GM18858 (cell line): ENCODE measurements at regions not wholly inside any gene's neighbourhood (a gene's known extent, or its start where the extent isn't known, plus 50 kb on each side); places are given as distances from the start of the nearest gene placed in this dataset.

Experiments
- ATAC-seq: cut with Tn5 transposase; IDR thresholded peaks from one replicate; pipeline ENCODE4 v1.9.1; 2021; ENCODE audit not compliant: unreplicated experiment

- no peak for ATAC-seq
Observed at GRCh38 chr3:64319391-64319790, 94.1 kb upstream of the PRICKLE2 start.

DNA sequence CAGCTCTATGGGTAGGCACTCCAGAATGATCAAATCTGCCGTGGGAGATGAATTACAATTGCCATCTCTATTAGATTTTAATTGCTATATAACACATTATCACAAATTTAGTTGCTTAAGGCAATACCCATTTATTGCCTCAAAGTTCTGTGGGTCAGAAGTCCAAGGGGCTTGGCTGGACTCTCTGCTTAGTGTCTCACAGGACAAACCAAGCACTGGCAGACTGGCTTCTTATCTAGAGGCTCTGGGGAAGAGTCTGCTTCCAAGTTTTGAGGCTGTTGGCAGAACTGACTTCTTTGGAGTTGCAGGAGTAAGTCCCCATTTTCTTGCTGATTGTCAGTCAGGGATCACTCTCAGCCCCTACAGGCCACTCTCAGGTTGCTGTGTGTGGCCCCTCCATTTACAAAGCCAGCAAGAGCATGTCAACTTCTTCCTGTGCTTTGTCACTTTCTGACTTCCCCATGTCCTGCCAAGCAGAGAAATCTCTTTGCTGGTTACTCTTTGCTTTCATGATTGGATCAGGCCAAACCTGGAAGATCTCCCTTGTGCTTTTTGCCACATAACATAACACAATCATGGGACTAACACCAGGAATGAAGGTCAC, 93.5 kb upstream of the PRICKLE2 start:
- no peak for ATAC-seq

GRCh38 chr3:64318001-64318400, 92.7 kb upstream of the PRICKLE2 start:
- no peak for ATAC-seq

GRCh38 chr3:64316971-64317370, 91.7 kb upstream of the PRICKLE2 start:
- ATAC-seq = no peak

- no peak for ATAC-seq
Observed at GRCh38 chr3:64311424-64312061, 86.3 kb upstream of the PRICKLE2 start.

DNA sequence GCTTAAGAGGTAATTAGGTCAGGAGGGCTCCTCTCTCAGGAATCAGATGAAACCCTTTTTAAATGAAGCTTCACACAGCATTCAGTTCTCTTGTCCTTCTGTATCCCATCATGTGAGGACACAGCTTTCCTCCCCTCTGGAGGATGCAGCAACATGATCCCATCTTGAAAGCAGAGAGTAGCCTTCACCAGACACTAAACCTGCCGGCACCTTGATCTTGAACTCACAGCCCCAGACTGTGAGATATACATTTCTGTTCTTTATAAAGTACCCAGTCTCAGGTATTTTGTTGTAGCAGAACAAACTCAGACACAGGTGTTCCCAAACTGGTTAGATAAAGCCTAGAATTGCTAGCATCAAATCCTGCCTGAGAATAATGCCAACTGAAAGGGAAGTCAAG, 83.7 kb upstream of the PRICKLE2 start:
- no peak for ATAC-seq

DNA sequence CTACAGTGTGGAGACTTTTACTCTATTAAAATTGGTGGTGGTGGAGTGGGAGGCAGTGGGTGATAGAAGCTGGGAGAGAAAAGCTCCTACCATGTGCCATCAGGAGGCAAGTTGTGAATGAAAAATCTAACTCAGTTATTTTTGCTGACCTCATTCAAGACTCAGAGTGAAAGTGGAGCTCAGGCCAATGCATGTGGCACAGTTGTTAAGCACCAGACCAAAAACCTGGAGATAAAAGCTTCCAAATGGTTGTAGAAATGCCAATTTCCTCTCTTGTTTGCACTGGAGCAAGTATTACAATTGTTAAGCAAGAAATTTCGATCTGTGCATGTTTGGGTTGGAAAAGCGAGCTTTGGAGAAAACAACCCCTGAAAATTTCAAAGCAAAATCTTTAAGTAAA, 81.5 kb upstream of the PRICKLE2 start:
- ATAC-seq = no peak

DNA sequence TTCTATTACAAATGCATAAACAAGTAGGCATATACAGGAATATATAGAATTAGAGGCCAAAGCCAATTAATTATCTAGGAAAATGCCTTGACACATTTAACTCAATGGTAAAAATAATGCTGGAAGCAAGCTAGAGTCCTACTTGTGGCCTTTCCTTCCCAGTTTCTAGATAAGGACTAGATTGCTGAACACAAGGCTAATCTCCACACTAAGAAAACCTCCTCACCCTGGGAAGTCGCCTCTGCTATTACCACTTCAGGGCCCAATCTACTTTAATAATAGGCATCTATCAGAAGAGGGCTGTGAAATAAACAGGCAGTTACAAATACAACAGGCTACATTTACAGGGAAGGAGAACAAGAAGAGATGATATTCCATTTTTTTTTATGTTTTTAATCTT, 80.5 kb upstream of the PRICKLE2 start:
- ATAC-seq = no peak

DNA sequence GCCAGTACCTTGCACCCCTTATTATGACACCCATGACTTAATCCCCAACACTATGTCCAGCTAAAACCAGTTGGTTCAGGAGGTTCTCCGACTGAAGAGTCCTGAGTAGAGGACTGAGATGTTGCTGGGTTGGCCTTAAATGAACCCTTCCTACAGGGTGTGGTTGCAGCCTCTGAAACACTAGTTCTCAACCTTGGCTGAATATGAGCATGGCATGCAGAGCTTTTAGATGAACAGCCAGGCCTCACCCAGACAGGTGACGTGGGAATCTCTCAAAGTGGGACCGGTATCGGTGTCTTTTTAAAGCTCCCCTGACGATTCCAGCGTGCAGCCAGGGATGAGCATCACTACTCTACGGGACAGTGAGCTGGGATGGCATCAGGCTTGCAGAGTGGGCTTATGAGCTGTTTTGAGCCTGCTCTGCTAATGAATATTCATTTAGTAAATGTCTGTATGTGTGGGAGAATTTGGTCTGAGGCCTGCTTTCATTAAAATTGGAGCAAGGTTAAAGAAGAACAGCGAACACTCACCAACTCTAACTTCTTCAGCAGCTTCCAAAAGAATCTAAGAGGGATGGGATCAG, 79.7 kb upstream of the PRICKLE2 start:
- no peak for ATAC-seq

DNA sequence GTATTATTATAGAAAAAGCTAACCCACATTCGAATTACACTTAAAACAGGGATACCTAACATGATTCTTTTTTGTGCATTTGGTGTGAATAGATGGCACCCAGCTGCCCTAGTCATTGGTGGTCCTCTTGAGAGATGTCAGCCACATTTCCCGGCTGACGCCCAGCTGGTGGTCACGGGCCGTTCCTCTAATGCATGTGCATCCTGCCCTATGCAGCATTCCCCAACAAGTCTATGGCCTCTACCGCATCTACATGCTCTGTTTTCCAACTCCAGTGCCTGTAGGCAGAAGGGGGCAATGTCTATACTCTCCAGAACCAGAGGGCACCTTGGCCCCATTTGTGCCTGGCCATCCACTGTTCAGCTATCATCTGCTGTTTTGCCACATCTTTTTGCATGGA, 78.6 kb upstream of the PRICKLE2 start:
- ATAC-seq = no peak

- ATAC-seq = no peak
Observed at GRCh38 chr3:64303401-64303800, 78.1 kb upstream of the PRICKLE2 start.

DNA sequence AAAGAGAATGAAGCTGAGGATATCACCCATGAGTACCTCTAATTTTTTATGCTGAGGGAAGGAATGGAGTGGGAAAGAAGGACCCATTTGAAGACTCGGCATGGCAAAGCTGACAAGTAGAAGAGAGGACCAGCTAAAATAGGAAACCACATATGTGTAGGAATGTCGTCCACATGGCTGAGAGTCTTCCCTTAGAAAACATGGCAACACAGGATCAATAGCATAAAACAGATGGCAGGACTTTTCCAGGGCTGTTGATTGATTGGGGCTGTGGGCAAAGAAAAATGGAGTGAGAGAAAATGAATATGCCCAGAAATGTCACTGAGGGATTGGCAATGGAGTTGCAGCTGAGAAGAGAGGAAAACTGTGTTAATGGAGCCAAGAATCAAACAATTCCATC, 76.2 kb upstream of the PRICKLE2 start:
- no peak for ATAC-seq

- no peak for ATAC-seq
Observed at GRCh38 chr3:64300790-64301423, 75.6 kb upstream of the PRICKLE2 start.

- ATAC-seq = no peak
Observed at GRCh38 chr3:64299206-64299605, 73.9 kb upstream of the PRICKLE2 start.

- ATAC-seq = no peak
Observed at GRCh38 chr3:64297563-64297962, 72.3 kb upstream of the PRICKLE2 start.

- no peak for ATAC-seq
Observed at GRCh38 chr3:64295594-64295993, 70.3 kb upstream of the PRICKLE2 start.

GRCh38 chr3:64294771-64295170, 69.5 kb upstream of the PRICKLE2 start:
- no peak for ATAC-seq

GRCh38 chr3:64293121-64293520, 67.9 kb upstream of the PRICKLE2 start:
- no peak for ATAC-seq

- no peak for ATAC-seq
Observed at GRCh38 chr3:64291956-64292355, 66.7 kb upstream of the PRICKLE2 start.

- ATAC-seq = no peak
Observed at GRCh38 chr3:64291345-64291744, 66.1 kb upstream of the PRICKLE2 start.

DNA sequence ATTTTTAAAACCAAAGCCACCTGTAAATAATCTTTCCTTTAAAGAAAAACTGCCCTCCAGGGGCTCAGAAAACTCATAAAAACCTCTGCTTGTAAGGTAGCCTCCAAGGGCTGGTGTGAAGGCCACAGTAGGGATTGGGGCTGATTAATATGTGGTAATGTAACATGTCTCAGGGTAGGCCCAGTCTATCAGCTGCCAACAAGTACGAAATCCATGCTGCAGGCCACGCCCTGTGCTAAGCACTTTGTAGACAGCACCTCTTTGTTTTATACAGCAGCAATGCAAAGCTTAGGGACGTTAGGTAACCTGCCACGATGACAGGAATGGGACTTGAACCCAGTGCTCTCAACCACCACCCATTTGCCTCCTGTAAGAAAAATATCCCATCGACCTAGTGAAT, 65.6 kb upstream of the PRICKLE2 start:
- ATAC-seq = no peak

- no peak for ATAC-seq
Observed at GRCh38 chr3:64290161-64290560, 64.9 kb upstream of the PRICKLE2 start.
